ENCODE measurements at regions not wholly inside any gene's neighbourhood (a gene's known extent, or its start where the extent isn't known, plus 50 kb on each side); places are given as distances from the start of the nearest gene placed in this dataset.
A peak's percentile ranks its signal among the peaks of the same experiment; 100 is the strongest.

DNA sequence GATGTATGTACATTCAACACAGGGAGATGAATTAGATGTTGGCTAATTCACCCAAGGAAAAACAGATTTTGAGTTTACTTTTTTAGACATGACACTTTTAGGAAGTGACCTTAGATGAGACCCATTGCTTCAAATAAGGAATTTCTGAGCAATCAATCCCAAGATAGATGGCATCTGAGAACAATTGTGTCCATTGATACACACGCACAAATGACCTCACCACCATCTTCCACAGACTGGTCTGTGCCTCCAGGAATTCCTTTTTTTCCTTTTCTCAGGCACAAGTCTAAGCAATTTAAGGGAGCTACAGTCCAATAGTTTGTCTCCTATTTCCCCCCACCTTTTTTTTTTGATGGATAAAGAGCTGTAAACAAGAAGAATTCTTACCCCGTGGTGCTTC, 265.3 kb downstream of the TBL1XR1 start:
- no peak for DNase-seq

GRCh38 chr3:176930942-176931341, 266.3 kb downstream of the TBL1XR1 start:
- DNase-seq: no peak

DNA sequence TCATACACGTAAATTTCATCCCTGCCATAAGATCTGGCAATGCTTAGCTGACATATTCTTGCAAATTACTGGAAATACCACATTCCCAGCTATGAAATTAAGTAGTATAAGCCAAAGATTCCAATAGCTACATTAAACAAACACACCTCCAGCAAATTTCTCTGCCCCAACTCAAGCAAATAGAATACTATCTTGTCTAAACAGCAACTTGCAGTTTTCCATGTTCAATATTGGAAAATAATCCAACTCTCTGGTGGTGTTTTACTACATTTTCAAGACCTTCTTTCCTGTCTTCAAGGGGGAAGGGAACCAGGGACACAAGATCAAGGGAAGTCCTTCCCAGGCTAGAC, 268.7 kb downstream of the TBL1XR1 start:
- no peak for DNase-seq

GRCh38 chr3:176927706-176928581, 269.3 kb downstream of the TBL1XR1 start:
- DNase-seq: no peak

DNA sequence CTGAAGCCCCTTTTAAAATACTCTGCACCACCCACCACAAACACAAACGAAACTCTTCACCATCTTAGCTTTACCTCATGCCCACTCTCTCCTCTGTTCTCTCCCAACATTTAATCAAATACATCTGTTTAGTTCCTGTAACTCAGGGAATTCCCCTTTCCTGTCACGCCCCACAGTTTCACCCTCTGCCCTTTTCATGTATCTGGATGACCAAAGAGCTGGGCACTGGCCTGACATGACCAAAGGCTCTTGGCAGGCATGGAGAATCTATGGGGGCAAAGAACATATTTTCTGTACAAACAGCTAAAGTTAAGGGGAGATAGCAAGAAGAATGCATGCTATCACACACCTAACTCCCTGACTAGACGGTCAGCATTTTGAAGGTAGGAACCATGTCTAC, 270.0 kb downstream of the TBL1XR1 start:
- DNase-seq: no peak

GRCh38 chr3:176926688-176927087, 270.6 kb downstream of the TBL1XR1 start:
- no peak for DNase-seq

DNA sequence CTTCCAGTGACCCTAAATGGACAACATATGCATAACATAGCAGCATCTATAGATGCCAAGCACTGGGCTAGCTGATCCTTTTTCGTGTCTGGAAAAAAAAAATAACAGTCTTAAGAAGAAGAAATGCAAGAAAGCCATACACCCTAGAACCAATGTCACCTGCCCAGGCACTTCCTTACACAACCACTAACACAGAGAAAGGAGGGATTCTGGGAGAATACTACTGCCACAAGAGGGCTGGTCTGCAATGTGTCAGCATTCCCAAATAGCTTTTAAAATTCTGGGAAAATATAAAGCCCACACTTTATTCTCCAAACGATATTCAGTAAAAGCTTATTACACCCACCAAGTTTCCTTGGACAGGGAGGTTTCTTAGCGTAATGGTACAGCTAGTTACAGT, 271.2 kb downstream of the TBL1XR1 start:
- DNase-seq: no peak

GRCh38 chr3:176920766-176921160, 276.5 kb downstream of the TBL1XR1 start:
- DNase-seq: no peak

GRCh38 chr3:176919836-176920765, 277.2 kb downstream of the TBL1XR1 start:
- no peak for DNase-seq

GRCh38 chr3:176916777-176917176, 280.5 kb downstream of the TBL1XR1 start:
- no peak for DNase-seq

GRCh38 chr3:176914764-176915163, 282.5 kb downstream of the TBL1XR1 start:
- DNase-seq: no peak

GRCh38 chr3:176911579-176911978, 285.7 kb downstream of the TBL1XR1 start:
- no peak for DNase-seq

GRCh38 chr3:176909044-176909443, 288.2 kb downstream of the TBL1XR1 start:
- no peak for DNase-seq

- no peak for DNase-seq
Observed at GRCh38 chr3:176906046-176906905, 291.0 kb downstream of the TBL1XR1 start.

GRCh38 chr3:176905331-176905730, 292.0 kb downstream of the TBL1XR1 start:
- no peak for DNase-seq

DNA sequence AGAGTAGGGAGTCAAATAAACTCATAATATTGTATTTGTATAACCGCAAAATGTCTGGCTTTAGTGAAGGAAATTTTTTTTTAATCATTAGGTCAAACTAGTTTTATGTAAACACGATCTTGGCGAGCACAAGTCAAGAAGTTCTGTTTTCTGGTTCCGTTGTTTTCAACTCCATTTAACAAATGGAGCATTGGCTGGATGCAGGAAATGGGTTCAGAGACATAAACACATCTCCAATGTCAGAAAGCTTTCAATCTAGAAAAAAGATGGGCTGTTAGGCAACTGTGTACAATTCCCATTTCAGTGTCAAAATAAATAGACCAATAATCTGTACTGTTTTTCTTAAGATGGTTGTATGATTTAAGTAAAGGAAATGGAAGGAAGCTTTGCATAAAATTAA, 292.8 kb downstream of the TBL1XR1 start:
- no peak for DNase-seq

DNA sequence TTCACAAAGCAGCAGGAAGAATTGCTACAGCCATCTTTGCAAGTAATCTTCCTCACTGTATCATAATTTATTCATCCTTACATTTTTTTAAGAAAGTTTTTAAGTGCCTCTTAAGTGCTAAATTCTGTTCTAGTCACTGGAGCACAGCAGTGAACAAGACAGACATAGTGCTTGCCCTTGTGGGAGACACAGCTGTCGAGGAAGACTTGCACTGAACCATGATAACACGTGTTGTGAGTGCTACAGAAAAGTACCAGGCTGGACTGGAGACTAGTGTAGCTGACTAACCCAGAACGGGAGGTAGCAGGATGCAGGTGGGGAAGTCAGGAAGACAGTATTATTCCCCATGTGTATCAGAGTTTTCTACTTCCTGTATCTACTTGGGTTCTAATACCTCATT, 300.6 kb downstream of the TBL1XR1 start:
- DNase-seq: no peak

- no peak for DNase-seq
Observed at GRCh38 chr3:176896165-176896564, 301.1 kb downstream of the TBL1XR1 start.

DNA sequence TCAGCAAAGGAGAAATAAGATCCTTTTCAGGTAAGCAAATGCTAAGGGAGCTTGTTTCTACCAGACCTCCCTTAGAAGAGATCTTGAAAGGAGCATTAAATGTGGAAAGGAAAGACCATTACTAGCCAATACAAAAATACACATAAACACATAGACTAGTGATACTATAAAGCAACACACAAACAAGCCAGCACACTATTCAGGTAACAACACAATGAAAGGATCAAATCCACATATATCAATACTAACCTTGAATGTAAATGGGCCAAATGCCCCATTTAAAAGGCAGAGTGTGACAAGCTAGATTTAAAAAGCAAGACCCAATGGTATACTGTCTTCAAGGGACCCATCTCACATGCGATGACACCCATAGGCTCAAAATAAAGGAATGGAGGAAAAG, 317.6 kb downstream of the TBL1XR1 start:
- no peak for DNase-seq

DNA sequence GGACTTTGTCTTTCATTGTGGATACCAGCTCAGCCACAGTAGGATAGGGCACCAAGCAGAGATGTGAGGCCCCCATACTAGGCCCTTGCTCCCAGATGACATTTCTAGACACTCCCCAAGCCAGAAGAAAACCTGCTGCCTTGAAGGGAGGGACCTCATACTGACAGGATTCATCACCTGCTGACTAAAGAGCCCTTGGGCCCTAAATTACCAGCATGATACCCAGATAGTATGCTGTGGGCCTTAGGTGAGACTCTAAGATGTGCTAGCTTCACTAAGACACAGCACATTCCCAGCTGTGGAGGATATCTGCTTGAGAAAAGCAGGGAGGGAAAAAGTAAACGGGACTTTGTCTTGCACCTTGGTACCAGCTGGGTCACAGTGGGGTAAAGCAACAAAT, 324.0 kb downstream of the TBL1XR1 start:
- no peak for DNase-seq

DNA sequence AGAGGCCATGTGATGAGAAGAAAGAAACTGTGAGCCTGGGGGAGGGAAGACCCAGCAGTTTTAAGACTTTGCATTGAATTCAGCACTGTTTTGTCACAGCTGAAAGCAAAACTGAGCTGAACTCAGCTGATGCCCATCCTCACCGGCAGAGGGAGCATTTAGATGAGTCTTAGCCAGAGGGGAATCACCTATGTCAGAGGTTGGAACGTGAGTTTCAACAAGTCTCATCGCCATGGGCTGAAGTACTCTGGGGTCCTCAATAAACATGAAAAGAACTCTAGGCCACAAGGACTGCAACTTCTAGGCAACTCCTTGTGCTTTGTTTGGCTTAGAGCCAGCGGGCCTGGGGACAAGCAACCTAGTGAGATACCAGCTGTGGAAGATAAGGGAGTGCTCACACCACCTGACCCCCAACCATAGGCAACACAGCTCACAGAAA, 324.5 kb downstream of the TBL1XR1 start:
- peak; percentile 67 for DNase-seq

- no peak for DNase-seq
Observed at GRCh38 chr3:176870451-176870850, 326.8 kb downstream of the TBL1XR1 start.
